HL-60/S4 (cell line): ENCODE measurements at regions not wholly inside any gene's neighbourhood (a gene's known extent, or its start where the extent isn't known, plus 50 kb on each side); places are given as distances from the start of the nearest gene placed in this dataset.

Source experiments
- in situ Hi-C: fragments of 300-500 bp; cut with MboI; formaldehyde crosslinking; loops from 2 replicates; pipeline ENCODE4 v1.14.3; 2022; ENCODE audit warnings: low sequenced_read_pairs

DNA sequence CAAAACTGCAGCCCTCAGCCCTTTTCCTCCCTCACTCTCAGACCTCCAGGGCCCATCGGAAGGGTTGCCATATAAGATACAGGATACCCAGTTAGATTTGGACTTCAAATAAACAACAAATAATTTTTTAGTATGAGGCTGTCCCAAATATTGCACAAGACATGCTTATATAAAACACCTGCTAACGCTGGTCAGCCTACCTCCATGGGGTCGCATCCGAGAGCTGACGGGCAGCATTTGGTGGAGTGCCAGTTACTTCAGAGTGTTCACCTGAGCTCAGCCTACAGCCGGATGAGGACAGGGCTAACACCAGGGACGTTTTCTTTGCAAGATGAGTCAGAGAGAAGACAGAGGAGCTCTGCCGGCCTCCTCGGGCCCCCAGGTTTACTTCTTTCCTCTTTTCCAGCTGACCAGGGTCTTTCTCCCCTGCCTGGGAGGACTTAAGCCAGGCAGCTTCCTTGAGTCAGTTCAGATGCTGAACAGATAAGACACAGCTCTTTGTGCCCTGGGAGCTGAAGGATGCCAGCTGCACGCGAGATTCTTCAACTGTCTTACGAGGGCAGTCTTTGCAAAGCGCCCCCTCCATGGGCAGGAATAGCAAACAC is 141.2 kb upstream of the KCNG1 start:
- in situ Hi-C loops, result no loop called here

DNA sequence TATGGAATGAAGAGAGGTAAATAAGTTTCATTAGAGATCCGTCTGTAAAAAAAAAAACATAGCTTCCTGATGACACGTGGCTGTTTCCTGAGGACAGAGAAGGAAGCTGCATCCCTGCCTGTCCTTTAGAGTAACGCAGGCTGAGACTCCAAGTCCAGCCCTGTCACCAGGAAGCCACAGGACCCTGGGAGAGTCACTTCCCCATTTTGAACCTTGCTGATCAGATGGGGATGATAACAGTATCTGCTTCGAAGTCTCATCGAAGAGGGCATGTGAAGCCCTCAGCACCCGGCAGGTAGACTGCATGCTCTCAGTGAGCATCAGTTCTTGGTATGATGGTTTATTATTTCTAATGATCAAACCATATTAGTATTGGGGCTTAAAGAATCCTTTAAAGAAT is 139.1 kb upstream of the KCNG1 start:
- in situ Hi-C loops, result no loop called here

DNA sequence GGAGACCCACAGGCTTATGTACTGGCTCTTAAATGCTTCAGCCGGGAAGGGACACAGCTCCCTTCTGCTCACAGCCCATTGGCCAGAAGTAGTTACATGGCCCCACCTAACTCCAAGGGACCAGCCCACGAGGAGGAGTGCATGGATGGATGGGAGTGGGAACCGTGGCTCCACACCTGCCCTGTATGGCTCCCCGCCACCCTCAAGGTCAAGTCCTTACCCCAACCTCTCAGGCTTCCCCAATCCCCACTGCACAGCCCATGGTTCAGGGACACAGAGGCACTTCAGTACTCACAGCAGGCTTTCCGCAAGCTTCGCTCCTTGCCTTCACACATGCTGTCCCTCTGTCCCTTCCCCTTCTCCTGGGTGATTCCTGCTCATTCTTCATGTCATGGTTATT is 137.9 kb upstream of the KCNG1 start:
- in situ Hi-C loops, result no loop called here

DNA sequence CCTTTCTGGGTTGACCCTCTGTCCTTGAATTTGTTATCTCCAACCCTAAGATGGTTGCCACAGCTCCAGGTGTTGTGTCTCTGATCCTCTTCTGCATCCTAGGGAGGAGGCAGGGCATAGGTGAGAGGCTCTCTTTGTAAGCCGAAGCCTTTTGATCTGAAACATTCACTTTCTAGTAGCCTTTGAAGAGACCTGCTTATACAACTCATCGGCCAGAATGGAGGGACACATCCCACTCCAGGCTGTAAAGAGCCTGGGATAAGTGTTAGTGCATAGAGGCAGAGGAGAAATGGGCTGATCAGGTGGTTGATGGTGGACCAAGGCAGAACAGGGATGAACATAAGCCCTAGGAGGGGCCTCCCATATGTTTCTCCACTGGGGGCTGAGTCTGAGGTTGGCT is 137.1 kb upstream of the KCNG1 start:
- in situ Hi-C loops, result no loop called here

DNA sequence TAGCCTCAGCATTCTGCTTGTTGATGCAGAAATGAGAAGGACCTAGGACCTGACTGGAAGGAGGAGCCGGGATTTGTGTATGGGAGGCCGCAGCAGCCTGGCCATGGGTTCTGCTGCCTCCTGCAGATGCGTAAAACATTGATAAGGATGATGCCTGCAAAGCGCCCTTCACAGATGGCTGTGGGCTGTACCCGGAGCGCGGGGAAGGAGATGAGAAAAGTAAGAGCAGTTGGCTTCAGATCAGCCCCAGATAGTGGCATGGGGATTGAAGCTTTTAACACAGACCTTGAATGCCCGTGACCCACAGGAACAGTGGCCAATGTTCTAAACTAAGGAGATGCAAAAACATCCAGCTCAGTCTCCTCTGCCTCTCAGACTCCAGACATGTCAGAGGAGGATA is 136.4 kb upstream of the KCNG1 start:
- in situ Hi-C loops, result no loop called here

DNA sequence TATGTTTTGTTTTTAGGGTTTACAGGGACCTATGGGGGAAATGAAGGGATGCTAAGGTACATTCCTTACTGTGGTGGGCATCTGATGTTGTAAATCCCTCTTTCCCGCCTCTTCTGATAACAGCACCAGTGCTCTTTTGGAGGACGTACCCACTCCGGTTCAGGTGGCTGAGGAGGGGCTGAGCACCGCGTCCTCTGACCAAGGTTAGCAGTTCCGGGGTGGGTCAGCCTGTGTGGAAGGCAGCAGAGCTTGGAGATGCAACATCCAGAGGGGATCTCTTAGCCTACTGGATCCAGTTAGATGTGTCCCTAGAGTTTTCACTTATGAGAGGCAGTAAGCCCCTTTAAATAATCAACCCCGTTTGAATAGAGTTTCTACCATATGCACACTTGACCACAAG is 135.3 kb upstream of the KCNG1 start:
- in situ Hi-C loops, result no loop called here

DNA sequence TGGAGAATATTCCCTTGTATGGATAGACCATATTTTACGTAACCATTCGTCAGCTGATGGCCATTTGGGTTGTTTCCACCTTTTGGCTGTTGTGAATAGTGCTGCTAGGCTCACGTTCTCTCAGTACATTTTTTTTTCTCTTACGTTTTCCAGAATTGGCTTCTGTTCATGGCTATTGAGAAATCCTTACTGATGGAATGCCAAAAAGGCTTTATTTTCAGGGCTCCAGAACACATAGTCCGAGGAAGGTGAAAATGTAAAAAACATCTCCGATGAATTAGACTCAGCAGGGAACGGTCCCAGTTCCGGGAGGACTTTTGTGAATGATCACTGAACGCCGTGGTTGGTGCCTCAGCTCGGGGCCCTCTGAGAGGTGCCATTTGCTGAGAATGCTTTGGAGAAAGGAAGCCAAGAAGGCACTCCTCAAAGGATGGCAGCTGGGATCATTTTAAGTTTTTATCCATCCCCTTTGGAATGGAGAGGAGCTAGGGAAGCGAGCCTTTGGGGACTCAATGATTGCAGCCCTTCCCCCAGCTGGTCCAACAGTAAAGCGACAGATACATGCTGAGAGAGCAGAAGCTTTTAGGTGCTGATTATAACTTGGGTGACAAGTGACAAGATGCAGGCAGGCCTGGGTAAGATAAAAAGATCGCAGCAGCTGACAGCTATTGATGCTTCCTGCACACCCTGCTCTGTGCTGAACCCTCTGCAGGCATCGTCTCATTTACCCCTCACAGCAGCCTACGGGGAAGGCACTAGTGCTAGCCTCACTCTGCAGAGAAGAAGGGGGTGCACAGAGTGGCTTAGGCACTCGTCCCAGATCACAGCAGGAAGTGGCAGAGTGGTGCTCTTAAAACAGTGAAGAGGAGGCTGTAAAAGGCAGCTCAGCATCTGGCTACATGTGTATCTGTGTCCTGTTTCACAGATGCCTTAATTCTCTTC is 133.4 kb upstream of the KCNG1 start:
- in situ Hi-C loops, result no loop called here

DNA sequence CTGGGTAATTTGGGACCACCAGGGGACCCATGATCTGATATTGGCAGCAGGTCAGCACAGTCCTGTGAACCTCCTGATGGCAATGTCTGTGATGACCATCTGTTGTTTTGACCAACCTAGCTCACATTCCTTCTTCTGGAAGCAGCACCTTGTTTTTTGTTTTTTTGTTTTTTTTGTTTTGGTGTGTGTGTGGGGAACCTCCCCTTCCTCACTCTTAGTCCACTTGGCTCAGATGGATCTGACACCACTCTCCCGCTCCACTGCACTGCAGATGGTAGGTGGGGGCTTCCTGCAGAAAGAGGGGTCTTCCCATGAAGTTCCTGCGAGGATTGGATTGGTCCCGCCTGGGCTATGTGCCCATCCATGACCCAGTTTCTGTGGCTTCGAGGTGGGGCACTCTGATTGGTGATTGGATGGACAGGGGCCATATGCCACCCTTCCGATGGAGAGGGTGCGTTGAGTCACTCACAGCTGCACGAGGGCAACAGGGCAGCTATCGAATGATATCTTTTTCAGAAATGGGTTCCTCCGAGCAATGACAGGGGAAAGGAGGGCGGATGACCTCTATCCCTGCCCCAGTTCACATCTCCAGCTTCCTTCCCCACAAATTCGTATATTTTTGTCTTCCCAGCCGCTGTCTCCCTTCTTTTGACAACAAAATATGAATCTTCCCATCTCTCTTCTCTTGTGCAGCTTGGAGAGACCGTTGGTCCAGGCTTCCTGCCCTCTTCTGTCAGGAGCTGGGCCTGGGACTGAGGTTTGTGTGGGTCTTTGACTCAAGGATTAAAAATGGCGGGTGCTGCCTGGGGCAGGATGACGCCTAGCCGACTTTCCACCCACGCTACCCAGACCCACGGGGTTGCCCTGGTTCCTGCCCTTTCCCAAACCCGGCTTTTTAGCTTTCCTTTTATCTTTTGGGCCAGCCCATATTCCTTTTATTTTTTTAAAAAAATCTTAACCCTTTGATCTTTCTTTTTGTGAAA is 132.1 kb upstream of the KCNG1 start:
- in situ Hi-C loops, result no loop called here

DNA sequence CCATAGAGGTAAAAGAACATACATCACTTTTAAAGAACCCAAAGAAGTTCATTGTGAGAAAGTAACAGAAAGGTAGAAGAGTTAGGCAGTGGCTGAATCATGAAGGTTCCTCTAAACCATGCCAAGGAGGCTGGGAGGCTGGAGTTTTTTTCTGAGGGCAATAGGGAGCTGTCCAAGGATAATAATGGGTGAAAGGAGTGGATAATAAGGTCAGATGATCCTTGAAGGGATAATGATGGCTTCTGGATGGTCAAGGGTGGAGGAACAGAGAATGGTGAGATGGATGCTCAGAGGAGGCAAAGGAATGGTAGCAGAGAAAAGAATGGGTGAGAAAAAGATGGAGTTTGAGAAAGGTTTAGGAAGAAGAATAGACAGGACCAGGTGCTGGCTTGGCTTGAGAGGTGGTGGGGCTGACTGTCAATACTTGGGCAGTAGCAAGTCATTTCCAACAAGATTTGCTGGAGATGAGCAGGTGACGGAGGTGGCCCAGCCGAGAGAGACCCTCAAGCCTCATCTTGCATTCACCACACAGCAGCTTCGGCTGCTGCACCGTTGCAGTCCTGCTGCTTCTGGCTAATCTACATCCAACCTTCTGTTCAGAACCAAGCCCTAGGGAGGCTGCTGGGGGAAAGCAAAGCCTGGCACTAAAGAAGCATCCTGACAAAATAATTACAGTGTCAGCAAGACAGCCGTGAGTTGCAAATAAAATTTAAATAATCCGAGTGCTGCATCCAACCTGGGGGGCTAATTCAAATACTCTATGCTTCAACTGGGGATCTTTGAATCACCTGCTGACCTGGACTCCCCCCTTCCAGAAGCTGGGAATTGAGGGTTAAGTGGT is 131.2 kb upstream of the KCNG1 start:
- in situ Hi-C loops, result no loop called here

DNA sequence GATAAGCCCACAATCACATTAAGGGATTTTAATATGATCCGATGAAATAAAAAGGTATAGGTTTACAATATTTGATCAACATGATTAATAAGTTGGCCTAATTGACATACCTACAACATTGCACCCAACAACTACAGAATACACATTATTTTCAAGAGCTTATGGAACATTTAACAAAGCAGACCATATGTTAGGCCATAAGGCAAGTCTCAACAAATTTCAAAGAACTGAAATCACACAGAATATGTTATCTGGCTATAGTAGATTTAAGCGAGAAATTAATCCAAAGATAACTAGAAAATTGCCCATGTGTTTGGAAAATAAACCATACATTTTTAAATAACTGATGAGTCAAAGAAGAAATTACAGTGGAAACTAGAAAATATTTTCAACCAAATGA is 126.0 kb upstream of the KCNG1 start:
- in situ Hi-C loops, result no loop called here

DNA sequence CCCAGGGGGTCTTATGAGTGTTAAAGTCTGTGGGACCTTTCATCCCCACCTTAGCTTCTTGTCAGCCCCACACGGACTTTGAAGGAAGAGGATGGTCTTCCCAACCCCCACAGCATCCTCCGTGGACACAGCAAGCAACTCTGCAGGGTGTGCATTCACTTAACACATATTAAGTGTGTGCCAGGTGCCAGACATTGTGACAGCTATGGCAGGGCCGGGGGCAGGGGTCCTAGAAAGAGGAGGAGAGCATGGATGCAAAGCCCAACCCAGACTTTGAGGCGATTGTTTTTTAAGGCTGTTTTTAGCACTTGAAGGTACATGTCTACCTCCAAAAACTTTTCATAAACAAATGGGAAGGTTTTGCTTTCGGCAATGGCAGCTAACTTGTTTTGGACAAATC is 121.6 kb upstream of the KCNG1 start:
- in situ Hi-C loops, result no loop called here

DNA sequence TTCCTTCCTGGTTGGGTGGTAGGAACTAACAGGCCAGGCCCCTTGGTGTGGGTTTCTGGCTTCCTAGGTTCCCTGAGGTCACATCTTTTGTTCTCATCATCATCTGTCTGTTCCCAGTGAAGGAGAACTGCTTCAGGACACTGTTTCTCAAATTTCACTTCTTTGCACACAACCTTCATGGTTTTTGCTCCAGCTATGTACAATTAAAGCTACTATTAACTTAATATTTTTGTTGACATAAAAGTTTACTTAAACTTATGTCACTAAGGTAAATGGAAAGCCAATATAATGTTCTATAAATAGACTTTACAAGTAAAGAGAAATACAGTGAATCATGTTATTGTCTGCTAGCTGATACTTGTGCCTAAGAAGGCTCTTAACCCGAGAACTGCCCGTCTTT is 120.7 kb upstream of the KCNG1 start:
- in situ Hi-C loops, result no loop called here

DNA sequence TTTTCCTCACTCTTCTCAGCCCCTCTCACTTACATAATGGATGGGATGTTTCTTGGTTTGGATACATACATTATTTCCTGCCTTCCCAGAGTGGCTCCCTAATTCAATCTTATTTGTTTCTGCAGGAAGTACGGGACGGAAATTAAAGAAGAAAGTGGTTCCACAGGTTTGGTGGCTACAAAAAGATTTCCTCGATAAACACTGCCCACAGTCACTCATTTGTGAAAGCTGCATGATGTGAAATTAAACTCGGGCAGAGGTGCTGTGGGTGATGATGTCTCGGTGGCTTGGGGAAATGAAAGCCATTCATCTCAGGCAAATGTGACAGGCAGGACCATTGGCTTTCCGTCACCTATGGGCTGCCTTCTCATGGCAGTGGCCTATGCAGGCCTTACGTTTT is 119.5 kb upstream of the KCNG1 start:
- in situ Hi-C loops, result no loop called here

DNA sequence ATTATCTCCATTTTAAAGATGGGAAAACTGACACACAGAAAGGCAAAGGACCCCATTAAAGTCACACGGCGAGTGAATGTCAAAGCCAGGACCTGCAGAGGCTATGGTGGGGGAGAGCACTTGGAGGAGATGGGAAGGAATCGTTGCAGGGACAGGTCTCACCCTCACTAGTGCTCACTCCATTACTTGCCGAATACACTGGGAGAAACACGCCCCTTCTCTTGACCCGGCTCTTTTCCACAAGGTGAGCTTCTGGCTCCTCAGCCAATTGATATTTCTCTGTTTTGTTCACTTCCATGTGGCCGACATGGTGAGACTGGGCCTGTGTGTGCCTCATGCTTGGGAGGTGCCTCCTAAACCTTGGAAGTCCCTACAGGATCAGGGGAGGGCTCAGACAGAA is 117.8 kb upstream of the KCNG1 start:
- in situ Hi-C loops, result no loop called here

DNA sequence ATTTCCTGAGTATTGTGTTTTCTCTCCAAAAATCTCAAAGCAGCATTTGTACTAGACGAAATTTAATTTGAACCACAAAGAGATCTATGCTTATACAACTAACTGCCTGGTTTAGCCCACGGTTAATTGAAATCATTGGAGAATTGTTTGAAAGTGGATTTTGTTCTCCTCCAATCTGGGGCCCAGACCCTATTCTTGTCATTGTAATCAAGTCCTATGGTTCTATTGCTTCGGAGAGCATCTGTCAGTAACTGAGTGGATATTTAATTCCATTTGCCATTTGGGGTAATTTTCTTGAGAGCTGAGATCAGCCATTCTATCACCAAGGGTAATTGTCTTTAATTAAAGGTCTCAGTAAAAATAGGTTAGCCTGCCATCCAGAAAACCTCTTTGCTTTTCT is 117.0 kb upstream of the KCNG1 start:
- in situ Hi-C loops, result no loop called here

DNA sequence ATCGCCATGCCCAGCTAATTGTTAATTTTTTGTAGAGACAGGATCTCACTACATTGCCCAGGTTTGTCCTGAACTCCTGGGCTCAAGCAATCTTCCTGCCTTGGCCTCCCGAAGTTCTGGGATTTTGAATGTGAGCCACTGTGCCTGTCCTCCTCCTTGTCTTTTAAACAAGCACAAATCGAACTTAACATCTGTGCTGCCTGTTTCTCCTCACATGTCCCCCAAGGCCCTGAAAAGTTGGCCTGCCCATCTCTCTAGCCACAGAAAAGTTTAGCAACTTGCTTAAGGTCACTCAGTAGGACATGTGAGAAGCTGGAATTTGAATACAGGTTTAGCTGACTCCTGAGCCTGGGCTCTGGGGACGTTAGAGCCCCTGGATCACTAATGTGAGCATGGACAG is 115.7 kb upstream of the KCNG1 start:
- in situ Hi-C loops, result no loop called here

DNA sequence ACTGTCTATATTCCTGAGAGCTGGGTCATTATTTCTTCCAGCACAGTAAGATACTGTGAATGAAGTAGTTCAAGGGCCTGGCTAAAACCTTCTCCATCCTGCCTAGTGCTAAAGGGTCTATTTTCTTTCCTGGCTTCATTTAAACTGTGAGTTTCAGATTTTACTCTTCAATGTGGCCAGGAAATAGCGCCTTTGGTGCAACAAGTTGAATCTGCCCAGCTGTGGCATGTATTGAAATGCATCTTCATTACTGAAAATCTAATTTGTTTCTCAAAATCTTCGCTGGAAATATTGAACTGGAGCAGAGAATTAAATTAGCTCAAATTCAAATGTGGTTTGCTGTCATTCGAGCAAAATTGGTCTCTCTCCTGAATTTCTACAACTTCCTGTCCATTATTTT is 114.6 kb upstream of the KCNG1 start:
- in situ Hi-C loops, result no loop called here

DNA sequence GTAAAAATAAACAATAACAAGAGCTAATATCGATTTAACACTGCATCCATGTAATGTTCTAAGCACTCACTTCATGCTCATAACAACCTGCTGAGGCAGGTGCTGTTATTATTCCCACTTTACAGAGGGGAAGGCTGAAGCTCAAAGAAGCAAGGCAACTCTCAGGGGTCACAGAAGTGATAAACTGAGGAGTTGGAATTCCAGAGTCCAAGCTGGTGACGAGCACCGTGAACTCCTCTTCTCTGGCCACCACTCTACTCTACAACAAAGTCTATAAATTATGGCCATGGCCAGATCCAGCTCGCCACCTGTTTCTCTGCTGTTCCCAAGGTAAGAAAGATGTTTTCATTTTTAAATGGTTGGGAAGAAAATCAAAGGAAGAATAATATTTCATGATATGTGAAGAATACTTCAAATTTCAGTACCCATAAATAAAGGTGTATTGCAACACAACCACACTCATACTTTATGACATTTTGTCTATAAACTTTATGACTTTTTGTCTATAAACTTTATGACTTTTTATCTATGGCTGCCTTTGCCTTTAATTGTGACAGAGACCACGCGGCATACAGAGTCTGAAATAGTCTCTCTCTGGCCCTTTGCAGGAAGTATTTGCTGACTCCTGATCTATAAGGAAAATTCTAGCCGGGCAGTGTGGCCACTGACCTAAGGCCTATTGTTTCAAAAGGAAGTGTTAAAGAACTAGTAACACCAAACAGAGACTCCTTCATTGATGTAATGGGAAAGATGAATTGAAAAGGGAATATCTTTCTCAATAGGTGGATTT is 113.2 kb upstream of the KCNG1 start:
- in situ Hi-C loops, result no loop called here

DNA sequence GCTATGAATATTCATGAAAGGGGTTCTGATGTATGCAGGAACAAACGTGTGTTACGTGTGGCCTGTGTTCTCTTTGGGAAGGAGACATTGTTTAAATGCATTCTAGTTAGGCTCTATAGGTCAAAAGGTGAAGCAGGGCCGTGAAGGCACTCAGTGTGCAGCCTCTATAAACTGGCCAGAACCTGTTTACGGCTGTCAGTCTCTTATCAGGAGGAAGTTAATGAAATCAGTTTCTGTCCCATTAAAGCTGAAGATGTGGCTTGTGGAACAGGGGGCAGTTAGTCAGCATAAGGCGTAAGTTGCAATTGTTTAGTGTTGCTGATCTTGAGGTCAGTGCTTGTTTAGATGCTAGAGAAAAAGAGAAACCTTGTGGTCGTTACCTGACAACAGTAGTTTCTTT is 111.5 kb upstream of the KCNG1 start:
- in situ Hi-C loops, result no loop called here

DNA sequence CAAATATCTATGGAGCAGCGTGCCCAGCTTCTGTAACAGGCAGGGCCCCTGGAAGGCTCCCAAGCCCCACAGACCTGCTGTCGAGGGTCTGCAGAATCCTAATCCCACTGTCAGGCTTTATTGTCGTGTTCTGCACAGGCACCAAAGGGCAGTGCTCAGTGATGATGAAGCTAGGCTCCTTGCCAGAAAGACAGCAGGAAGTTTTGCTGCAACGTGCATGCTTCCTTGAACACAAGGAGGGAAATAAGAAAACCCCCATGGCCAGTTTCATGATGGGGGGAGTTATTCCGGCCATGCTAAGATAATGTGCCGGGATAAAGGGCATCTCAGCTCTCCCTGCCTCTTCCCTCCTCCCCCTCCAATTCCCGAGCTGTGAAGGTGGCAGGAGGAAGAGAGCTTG is 109.4 kb upstream of the KCNG1 start:
- in situ Hi-C loops, result no loop called here
